ENCODE measurements at regions not wholly inside any gene's neighbourhood (a gene's known extent, or its start where the extent isn't known, plus 50 kb on each side); places are given as distances from the start of the nearest gene placed in this dataset.

DNA sequence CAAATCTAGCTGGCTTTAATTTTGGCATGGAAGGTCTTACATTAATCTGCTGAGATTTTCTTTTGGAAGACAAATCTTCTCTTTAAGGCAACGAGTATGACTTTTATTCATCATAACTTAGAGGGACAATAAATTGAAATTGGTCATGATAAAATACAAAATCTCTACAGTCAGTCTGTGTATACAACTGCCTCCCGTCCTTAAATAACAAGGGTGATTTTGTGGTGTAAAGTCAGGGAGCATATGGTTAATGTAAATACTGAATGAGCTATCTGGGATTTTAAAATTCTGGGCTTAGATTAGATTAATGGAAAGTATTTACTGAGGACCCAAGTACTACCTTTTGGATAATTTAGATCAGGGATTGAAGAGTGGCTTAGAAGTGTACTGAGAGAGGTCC, 328.4 kb upstream of the HAND2 start:
- WGBS (ENCODE audit: insufficient coverage, low coverage, missing lambda C conversion rate), result 0% methylated on average over 2 of the region's 2 CpGs
- no peak overlapping the region for H3K4me2 ChIP-seq (ENCODE audit: insufficient read depth, low read length)
- TF ChIP-seq GABPB2 (CRISPR knock-in tag; conservative IDR thresholded peaks at IDR 0.05), result no peak
- TF ChIP-seq SUPT5H (IDR thresholded peaks at IDR 0.05), result no peak
- TF ChIP-seq ZNF24 (IDR thresholded peaks at IDR 0.05), result no peak
- TF ChIP-seq SMAD1 (IDR thresholded peaks at IDR 0.05; ENCODE audit: low read depth, low read length, partially characterized antibody), result no peak
- no peak for TF ChIP-seq MEF2A (IDR thresholded peaks at IDR 0.05; ENCODE audit: control insufficient read depth, low read depth, low read length)
- no peak for TF ChIP-seq BHLHE40 (IDR thresholded peaks at IDR 0.05; ENCODE audit: low read length)
- no peak for TF ChIP-seq CBX5 (IDR thresholded peaks at IDR 0.05; ENCODE audit: borderline replicate concordance, low read depth)
- no peak for TF ChIP-seq TCFL5 (CRISPR knock-in tag; conservative IDR thresholded peaks at IDR 0.05)
- TF ChIP-seq ELF2 (CRISPR knock-in tag; IDR thresholded peaks at IDR 0.05), result no peak
- TF ChIP-seq, protein P1, sequence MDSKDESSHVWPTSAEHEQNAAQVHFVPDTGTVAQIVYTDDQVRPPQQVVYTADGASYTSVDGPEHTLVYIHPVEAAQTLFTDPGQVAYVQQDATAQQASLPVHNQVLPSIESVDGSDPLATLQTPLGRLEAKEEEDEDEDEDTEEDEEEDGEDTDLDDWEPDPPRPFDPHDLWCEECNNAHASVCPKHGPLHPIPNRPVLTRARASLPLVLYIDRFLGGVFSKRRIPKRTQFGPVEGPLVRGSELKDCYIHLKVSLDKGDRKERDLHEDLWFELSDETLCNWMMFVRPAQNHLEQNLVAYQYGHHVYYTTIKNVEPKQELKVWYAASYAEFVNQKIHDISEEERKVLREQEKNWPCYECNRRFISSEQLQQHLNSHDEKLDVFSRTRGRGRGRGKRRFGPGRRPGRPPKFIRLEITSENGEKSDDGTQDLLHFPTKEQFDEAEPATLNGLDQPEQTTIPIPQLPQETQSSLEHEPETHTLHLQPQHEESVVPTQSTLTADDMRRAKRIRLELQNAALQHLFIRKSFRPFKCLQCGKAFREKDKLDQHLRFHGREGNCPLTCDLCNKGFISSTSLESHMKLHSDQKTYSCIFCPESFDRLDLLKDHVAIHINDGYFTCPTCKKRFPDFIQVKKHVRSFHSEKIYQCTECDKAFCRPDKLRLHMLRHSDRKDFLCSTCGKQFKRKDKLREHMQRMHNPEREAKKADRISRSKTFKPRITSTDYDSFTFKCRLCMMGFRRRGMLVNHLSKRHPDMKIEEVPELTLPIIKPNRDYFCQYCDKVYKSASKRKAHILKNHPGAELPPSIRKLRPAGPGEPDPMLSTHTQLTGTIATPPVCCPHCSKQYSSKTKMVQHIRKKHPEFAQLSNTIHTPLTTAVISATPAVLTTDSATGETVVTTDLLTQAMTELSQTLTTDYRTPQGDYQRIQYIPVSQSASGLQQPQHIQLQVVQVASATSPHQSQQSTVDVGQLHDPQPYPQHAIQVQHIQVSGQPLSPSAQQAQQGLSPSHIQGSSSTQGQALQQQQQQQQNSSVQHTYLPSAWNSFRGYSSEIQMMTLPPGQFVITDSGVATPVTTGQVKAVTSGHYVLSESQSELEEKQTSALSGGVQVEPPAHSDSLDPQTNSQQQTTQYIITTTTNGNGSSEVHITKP (IDR thresholded peaks at IDR 0.05; ENCODE audit: partially characterized antibody), result no peak
- TF ChIP-seq, protein P2, sequence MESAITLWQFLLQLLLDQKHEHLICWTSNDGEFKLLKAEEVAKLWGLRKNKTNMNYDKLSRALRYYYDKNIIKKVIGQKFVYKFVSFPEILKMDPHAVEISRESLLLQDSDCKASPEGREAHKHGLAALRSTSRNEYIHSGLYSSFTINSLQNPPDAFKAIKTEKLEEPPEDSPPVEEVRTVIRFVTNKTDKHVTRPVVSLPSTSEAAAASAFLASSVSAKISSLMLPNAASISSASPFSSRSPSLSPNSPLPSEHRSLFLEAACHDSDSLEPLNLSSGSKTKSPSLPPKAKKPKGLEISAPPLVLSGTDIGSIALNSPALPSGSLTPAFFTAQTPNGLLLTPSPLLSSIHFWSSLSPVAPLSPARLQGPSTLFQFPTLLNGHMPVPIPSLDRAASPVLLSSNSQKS (CRISPR knock-in tag; IDR thresholded peaks at IDR 0.05), result no peak
- TF ChIP-seq, protein P3, sequence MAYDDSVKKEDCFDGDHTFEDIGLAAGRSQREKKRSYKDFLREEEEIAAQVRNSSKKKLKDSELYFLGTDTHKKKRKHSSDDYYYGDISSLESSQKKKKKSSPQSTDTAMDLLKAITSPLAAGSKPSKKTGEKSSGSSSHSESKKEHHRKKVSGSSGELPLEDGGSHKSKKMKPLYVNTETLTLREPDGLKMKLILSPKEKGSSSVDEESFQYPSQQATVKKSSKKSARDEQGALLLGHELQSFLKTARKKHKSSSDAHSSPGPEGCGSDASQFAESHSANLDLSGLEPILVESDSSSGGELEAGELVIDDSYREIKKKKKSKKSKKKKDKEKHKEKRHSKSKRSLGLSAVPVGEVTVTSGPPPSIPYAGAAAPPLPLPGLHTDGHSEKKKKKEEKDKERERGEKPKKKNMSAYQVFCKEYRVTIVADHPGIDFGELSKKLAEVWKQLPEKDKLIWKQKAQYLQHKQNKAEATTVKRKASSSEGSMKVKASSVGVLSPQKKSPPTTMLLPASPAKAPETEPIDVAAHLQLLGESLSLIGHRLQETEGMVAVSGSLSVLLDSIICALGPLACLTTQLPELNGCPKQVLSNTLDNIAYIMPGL (CRISPR knock-in tag; IDR thresholded peaks at IDR 0.05), result no peak
- TF ChIP-seq ZNF644 (tag; IDR thresholded peaks at IDR 0.05; ENCODE audit: low read depth), result no peak
- TF ChIP-seq ZNF592 (IDR thresholded peaks at IDR 0.05), result no peak

More for the DNA sequence above, 328.4 kb upstream of the HAND2 start:
- POLR2A ChIA-PET, result no interaction called here
- no peaks in the 10 kb centered on the region for H3K27me3 ChIP-seq (ENCODE audit: control insufficient read depth in 2 of 2, insufficient read depth in 2 of 2, low read length in 2 of 2)
- ATAC-seq, result no peak
- H2AFZ ChIP-seq (ENCODE audit: low read depth, low read length), result no peak overlapping the region
- no peak overlapping the region for H3K9ac ChIP-seq (ENCODE audit: insufficient read depth in 1 of 2, low read depth in 2 of 2, low read length in 2 of 2)
- FAIRE-seq, result no peak
- no peak overlapping the region for H3K4me3 ChIP-seq
- no peak overlapping the region for H3K27ac ChIP-seq (ENCODE audit: extremely low read depth, low read depth, low read length)
- CTCF ChIA-PET (ENCODE audit: low intra/inter-chr PET ratio), result no interaction called here
- no peaks in the 10 kb centered on the region for H3K9me1 ChIP-seq (ENCODE audit: control insufficient read depth, insufficient read depth, low read length)
- in situ Hi-C loops (cut with MboI), result no loop called here
- H3K4me1 ChIP-seq (replicated peaks in 1 of 2; ENCODE audit: control insufficient read depth in 2 of 2, insufficient read depth in 2 of 2, low read length in 2 of 2), result no peaks in the 10 kb centered on the region
- no peaks in the 10 kb centered on the region for H3K79me2 ChIP-seq (ENCODE audit: control insufficient read depth, insufficient read depth, low read length)
- no peak for DNase-seq (ENCODE audit: extremely low read depth in 1 of 4, low spot score in 3 of 4)
- no peaks in the 10 kb centered on the region for H3K9me3 ChIP-seq (replicated peaks; ENCODE audit: control insufficient read depth, insufficient read depth, low read depth, low read length)
- H4K20me1 ChIP-seq (replicated peaks; ENCODE audit: control insufficient read depth, insufficient read depth, low read length), result no peaks in the 10 kb centered on the region
- intact Hi-C loops (cut with micrococcal nuclease), result no loop called here
- no peaks in the 10 kb centered on the region for H3K36me3 ChIP-seq (ENCODE audit: control insufficient read depth, insufficient read depth, low read length)
- BruUV-seq (replicated peaks), result no TSS peak

Data from K562 (cell line).